PFSK-1 (cell line): ENCODE measurements at regions not wholly inside any gene's neighbourhood (a gene's known extent, or its start where the extent isn't known, plus 50 kb on each side); places are given as distances from the start of the nearest gene placed in this dataset.

Experiments
- POLR2AphosphoS5 ChIP-seq: IDR thresholded peaks from 2 replicates; pipeline ENCODE4 v1.6.1; 2012; ENCODE audit warnings: low read depth, mild to moderate bottlenecking, control low read depth, low read length, moderate library complexity
- SIN3A ChIP-seq: IDR thresholded peaks from 2 replicates; pipeline ENCODE4 v1.6.1; 2012; ENCODE audit warnings: mild to moderate bottlenecking, low read length, moderate library complexity, borderline replicate concordance; ENCODE audit not compliant: insufficient read depth
- TAF1 ChIP-seq: IDR thresholded peaks from 2 replicates; pipeline ENCODE4 v1.6.1; 2012; ENCODE audit warnings: low read length, control low read depth, borderline replicate concordance; ENCODE audit not compliant: insufficient read depth
- TF ChIP-seq, protein P1 (sequence below), 2 experiments: IDR thresholded peaks; 2 replicates each; pipeline versions ENCODE4 v1.6.1 to v1.8.0; 2011 to 2012; ENCODE audit warnings: low read depth in 2 of 2, low read length in 2 of 2, control low read depth in 1 of 2, inconsistent platforms in 1 of 2, mild to moderate bottlenecking in 1 of 2, moderate library complexity in 1 of 2; ENCODE audit not compliant: insufficient read depth in 1 of 2

DNA sequence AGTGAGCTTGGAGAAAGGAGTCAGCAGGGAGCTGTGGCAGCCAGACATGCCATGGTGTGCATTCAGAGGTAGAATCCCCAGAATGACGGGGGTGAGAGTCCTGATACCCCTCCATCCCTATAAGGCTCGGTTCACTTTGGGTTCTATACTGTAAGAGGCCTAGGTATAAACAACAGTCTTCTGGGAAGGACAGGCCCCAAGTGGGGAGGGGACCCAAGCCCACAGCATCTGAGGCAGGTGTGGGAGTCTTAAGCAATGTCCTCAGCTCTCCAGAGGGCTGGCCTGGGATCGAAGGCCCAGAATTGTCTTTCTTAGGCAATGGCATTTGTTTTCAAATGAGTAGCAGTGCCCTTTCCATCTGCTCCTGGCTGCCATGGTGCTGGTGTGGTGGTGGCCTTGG lies 50.2 kb upstream of the MAMLD1 start:
- TF ChIP-seq, protein P1, sequence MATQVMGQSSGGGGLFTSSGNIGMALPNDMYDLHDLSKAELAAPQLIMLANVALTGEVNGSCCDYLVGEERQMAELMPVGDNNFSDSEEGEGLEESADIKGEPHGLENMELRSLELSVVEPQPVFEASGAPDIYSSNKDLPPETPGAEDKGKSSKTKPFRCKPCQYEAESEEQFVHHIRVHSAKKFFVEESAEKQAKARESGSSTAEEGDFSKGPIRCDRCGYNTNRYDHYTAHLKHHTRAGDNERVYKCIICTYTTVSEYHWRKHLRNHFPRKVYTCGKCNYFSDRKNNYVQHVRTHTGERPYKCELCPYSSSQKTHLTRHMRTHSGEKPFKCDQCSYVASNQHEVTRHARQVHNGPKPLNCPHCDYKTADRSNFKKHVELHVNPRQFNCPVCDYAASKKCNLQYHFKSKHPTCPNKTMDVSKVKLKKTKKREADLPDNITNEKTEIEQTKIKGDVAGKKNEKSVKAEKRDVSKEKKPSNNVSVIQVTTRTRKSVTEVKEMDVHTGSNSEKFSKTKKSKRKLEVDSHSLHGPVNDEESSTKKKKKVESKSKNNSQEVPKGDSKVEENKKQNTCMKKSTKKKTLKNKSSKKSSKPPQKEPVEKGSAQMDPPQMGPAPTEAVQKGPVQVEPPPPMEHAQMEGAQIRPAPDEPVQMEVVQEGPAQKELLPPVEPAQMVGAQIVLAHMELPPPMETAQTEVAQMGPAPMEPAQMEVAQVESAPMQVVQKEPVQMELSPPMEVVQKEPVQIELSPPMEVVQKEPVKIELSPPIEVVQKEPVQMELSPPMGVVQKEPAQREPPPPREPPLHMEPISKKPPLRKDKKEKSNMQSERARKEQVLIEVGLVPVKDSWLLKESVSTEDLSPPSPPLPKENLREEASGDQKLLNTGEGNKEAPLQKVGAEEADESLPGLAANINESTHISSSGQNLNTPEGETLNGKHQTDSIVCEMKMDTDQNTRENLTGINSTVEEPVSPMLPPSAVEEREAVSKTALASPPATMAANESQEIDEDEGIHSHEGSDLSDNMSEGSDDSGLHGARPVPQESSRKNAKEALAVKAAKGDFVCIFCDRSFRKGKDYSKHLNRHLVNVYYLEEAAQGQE (IDR thresholded peaks at IDR 0.05; ENCODE audit: insufficient read depth in 1 of 2, low read depth in 2 of 2, low read length in 2 of 2): no peak
- no peak for TF ChIP-seq TAF1
- no peak for TF ChIP-seq SIN3A
- TF ChIP-seq POLR2AphosphoS5: no peak
